ENCODE measurements at regions not wholly inside any gene's neighbourhood (a gene's known extent, or its start where the extent isn't known, plus 50 kb on each side); places are given as distances from the start of the nearest gene placed in this dataset.
"Not testable (repeated sequence)": the region's sequence is repeated elsewhere in the genome, so short reads cannot be mapped to it uniquely, and the experiment has no call there.

DNA sequence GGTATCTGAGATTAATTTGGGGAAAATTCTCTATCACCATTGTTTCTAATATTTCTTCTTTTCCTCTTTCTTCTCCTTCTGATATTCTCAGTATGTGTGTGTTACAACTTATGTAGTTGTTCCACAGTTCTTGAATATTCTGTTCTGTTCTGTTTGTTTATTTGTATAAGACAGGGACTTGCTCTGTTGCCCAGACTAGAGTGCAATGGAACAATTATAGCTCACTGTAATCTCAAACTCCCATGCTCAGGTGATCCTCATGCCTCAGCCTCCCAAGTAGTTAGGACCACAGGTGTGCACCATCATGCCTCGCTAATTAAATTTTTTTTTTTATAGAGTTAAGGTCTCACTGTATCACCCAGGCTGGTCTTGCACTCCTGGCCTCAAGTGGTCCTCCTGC lies 145.8 kb upstream of the TUT7 start:
- no peak for DNase-seq
- no peak for TF ChIP-seq POLR2A (IDR thresholded peaks at IDR 0.05; ENCODE audit: low read length)
- no peak for TF ChIP-seq GATA1 (IDR thresholded peaks at IDR 0.05; ENCODE audit: low read depth, low read length)

DNA sequence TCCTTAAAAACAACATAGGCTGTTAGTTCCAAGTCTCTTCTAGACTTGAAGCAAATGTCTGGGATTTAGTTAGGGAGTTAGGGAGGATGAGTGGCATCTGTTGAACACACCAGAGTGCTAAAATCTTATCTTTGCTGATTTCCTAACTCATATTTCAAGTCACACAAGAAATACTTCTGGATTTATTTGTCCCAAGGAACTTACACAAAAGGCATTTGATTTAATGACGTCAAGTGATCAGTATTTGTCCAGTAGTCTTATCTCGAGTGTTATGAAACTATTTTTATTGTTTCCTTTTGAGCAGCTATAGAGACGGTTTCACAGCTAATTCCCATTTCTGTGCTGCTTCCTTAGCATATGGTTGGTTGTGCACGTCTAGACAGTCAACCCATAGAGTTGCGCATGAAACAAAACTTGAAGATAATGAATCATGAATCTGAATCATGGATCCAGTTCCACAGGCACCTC lies 140.5 kb upstream of the TUT7 start:
- DNase-seq, result no peak
- no peak for TF ChIP-seq POLR2A (IDR thresholded peaks at IDR 0.05; ENCODE audit: low read length)
- TF ChIP-seq GATA1 (IDR thresholded peaks at IDR 0.05; ENCODE audit: low read depth, low read length), result no peak

GRCh38 chr9:86491468-86492266 lies 137.5 kb upstream of the TUT7 start:
- DNase-seq, result no peak
- TF ChIP-seq POLR2A (IDR thresholded peaks at IDR 0.05; ENCODE audit: low read length), result no peak
- TF ChIP-seq GATA1 (IDR thresholded peaks at IDR 0.05; ENCODE audit: low read depth, low read length), result no peak

DNA sequence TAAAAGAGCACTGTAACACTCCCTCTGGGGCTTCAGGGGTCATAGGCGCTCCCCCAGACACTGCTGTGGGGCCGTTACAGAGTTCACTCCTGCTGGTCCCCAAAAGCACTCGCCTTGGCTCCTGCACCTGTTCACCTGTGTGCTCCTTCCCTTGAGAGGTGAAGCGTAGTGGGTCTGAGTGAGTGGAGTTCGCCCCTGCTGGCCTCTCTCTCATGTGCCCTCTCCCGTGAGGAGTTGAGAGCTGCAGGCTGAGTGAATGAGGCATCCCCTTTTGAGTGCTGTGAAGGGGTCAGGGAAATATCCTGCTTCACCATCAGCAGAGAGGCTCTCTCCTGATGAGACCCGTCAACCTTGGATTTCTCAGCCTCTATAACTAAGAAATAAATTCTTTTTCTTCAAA lies 134.6 kb upstream of the TUT7 start:
- TF ChIP-seq GATA1 (IDR thresholded peaks at IDR 0.05; ENCODE audit: low read depth, low read length) (no peak), POLR2A (IDR thresholded peaks at IDR 0.05; ENCODE audit: low read length) (no peak)
- no peak for DNase-seq

- no peak for DNase-seq
- TF ChIP-seq GATA1 (IDR thresholded peaks at IDR 0.05; ENCODE audit: low read depth, low read length), result no peak
- TF ChIP-seq POLR2A (IDR thresholded peaks at IDR 0.05; ENCODE audit: low read length), result no peak
These were observed 134.1 kb upstream of the TUT7 start for GRCh38 chr9:86488345-86488744.

- no peak for DNase-seq
- no peak for TF ChIP-seq POLR2A (IDR thresholded peaks at IDR 0.05; ENCODE audit: low read length)
- TF ChIP-seq GATA1 (IDR thresholded peaks at IDR 0.05; ENCODE audit: low read depth, low read length), result no peak
These were observed 133.6 kb upstream of the TUT7 start for GRCh38 chr9:86487838-86488233.

GRCh38 chr9:86486891-86487837 lies 133.0 kb upstream of the TUT7 start:
- TF ChIP-seq POLR2A (IDR thresholded peaks at IDR 0.05; ENCODE audit: low read length) (no peak), GATA1 (IDR thresholded peaks at IDR 0.05; ENCODE audit: low read depth, low read length) (no peak)
- DNase-seq, result peak; percentile 11 to 23

- no peak for DNase-seq
- no peak for TF ChIP-seq POLR2A (IDR thresholded peaks at IDR 0.05; ENCODE audit: low read length)
These were observed 131.1 kb upstream of the TUT7 start for GRCh38 chr9:86485359-86485758.

DNA sequence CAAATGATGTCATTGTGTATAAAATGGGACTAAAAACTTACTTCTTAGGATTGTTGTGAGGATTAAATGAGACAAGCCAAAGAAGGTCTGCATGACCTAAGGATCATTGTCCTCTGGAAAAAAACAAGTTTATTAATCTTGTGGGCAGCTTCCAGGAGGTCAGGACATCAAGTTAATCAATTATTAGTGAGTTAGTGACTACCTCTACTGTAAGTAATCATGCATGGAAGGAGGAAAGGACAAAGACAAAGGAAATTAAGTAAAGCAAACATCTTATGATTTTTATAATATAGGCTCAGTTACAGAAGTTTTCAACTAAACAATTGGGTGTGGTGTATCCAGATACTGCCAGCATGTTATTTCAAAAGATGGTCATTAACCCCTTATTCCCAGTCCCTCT lies 129.3 kb upstream of the TUT7 start:
- no peak for DNase-seq
- TF ChIP-seq POLR2A (IDR thresholded peaks at IDR 0.05; ENCODE audit: low read length), result no peak
- no peak for TF ChIP-seq GATA1 (IDR thresholded peaks at IDR 0.05; ENCODE audit: low read depth, low read length)

GRCh38 chr9:86481466-86481865 lies 127.3 kb upstream of the TUT7 start:
- no peak for DNase-seq
- TF ChIP-seq GATA1 (IDR thresholded peaks at IDR 0.05; ENCODE audit: low read depth, low read length), result no peak
- TF ChIP-seq POLR2A (IDR thresholded peaks at IDR 0.05; ENCODE audit: low read length), result no peak

- DNase-seq, result not testable (repeated sequence)
These were observed 121.0 kb upstream of the TUT7 start for GRCh38 chr9:86475255-86475654.

GRCh38 chr9:86471171-86471815 lies 117.1 kb upstream of the TUT7 start:
- no peak for DNase-seq
- no peak for TF ChIP-seq GATA1 (IDR thresholded peaks at IDR 0.05; ENCODE audit: low read depth, low read length)
- TF ChIP-seq POLR2A (IDR thresholded peaks at IDR 0.05; ENCODE audit: low read length), result no peak

GRCh38 chr9:86470326-86470725 lies 116.1 kb upstream of the TUT7 start:
- TF ChIP-seq POLR2A (IDR thresholded peaks at IDR 0.05; ENCODE audit: low read length), result no peak
- no peak for TF ChIP-seq GATA1 (IDR thresholded peaks at IDR 0.05; ENCODE audit: low read depth, low read length)

More at GRCh38 chr9:86470326-86470725, 116.1 kb upstream of the TUT7 start:
- no peak for DNase-seq

Measured in erythroblast (primary cell).